ENCODE measurements at regions not wholly inside any gene's neighbourhood (a gene's known extent, or its start where the extent isn't known, plus 50 kb on each side); places are given as distances from the start of the nearest gene placed in this dataset.

DNA sequence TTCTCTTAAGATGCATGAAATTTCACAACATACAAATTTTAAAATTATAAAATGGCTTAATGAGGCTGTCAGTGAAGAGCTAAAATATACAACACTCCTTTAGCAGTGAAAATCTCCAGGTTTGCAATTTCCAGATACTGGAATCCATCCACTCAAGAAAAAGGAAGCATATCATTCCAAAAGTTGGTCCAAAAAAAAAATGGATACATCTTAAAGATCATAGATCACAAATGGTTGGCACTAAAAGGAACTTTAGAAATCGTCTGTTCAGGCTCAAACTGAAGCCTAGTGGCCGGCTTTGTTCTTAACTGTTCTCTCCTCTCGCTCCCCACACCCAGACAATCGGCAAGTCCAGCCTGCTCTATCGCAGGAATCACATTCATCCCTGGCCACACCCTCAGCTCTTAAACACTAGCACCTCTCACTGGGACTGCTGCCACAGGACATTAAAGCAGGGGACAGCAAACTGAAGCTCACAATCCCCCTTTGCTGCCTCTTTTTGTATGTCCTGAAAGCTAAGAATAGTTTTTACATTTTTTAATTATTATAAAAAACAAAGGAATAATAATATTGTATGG, 130.3 kb upstream of the CDIN1 start:
- TF ChIP-seq, protein P1, sequence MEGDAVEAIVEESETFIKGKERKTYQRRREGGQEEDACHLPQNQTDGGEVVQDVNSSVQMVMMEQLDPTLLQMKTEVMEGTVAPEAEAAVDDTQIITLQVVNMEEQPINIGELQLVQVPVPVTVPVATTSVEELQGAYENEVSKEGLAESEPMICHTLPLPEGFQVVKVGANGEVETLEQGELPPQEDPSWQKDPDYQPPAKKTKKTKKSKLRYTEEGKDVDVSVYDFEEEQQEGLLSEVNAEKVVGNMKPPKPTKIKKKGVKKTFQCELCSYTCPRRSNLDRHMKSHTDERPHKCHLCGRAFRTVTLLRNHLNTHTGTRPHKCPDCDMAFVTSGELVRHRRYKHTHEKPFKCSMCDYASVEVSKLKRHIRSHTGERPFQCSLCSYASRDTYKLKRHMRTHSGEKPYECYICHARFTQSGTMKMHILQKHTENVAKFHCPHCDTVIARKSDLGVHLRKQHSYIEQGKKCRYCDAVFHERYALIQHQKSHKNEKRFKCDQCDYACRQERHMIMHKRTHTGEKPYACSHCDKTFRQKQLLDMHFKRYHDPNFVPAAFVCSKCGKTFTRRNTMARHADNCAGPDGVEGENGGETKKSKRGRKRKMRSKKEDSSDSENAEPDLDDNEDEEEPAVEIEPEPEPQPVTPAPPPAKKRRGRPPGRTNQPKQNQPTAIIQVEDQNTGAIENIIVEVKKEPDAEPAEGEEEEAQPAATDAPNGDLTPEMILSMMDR (IDR thresholded peaks at IDR 0.05), result no peak
- no peak for TF ChIP-seq POLR2A (IDR thresholded peaks at IDR 0.05)

Data from lower leg skin (tissue), 3 donors.